Retina (tissue), 1 donor: ENCODE measurements at regions not wholly inside any gene's neighbourhood (a gene's known extent, or its start where the extent isn't known, plus 50 kb on each side); places are given as distances from the start of the nearest gene placed in this dataset.
"Not testable (repeated sequence)": the region's sequence is repeated elsewhere in the genome, so short reads cannot be mapped to it uniquely, and the experiment has no call there.

Experiments used
- DNase-seq: peaks from one replicate; pipeline ENCODE4 v3.0.0-alpha.2; 2016

GRCh38 chr3:112765531-112765930, 81.1 kb downstream of the CD200R1L start:
- no peak for DNase-seq

DNA sequence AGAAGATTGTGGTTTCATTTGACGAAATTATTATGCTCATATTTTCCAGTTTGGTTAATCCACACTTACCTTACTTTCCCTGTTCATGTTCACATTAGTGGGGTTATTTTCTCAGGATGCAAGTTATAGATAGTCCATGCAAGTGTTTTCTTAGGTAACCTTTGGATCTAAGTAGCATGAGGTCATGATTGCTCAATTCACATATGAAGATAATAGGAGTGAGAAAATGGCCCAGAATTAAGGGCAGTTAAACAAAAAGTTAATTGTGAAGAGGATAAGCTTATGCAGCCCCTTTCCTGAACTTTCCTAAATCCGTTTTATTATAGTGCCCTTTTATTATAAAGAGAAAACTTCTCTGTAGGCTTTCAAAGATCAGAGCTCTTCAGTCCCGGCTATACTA, 83.4 kb downstream of the CD200R1L start:
- DNase-seq, result no peak

GRCh38 chr3:112761062-112761638, 85.5 kb downstream of the CD200R1L start:
- no peak for DNase-seq

GRCh38 chr3:112759681-112760080, 87.0 kb downstream of the CD200R1L start:
- no peak for DNase-seq

GRCh38 chr3:112759210-112759609, 87.5 kb downstream of the CD200R1L start:
- no peak for DNase-seq

- DNase-seq, result no peak
Observed at GRCh38 chr3:112757197-112757596, 89.5 kb downstream of the CD200R1L start.

- no peak for DNase-seq
Observed at GRCh38 chr3:112755845-112756613, 90.6 kb downstream of the CD200R1L start.

DNA sequence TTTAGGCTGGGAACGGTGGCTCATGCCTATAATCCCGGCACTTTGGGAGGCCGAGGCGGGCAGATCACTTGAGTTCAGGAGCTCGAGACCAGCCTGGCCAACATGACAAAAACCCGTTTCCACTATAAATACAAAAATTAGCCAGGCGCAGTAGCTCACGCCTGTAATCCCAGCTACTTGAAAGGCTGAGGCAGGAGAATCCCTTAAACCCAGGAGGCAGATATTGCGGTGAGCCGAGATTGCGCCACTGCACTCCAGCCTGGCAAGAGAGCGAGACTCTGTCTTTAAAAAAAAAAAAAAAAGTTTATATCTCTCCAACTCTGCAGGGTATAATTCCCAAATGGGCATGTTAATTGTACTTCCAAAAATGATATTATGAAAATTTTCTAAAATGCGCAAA, 91.6 kb downstream of the CD200R1L start:
- not testable (repeated sequence) for DNase-seq

GRCh38 chr3:112751564-112752512, 94.8 kb downstream of the CD200R1L start:
- DNase-seq, result no peak

DNA sequence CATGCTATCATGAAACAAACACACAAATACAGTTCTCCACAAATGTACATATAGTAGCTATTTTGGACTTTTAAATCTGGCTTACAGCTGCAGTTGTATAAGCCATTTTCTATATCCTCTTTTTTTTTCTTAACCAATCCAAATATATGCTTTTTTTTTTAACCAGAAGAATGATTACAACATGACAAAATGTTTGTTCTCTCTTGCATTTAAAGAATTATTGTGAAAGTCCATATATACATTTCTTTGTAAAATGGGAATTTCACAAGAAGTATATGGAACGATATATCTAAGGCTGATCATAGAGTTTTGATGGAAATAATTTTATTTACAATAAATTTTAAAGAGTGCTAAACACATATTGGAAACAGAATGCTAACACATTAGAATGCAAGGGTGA, 95.6 kb downstream of the CD200R1L start:
- DNase-seq, result no peak

DNA sequence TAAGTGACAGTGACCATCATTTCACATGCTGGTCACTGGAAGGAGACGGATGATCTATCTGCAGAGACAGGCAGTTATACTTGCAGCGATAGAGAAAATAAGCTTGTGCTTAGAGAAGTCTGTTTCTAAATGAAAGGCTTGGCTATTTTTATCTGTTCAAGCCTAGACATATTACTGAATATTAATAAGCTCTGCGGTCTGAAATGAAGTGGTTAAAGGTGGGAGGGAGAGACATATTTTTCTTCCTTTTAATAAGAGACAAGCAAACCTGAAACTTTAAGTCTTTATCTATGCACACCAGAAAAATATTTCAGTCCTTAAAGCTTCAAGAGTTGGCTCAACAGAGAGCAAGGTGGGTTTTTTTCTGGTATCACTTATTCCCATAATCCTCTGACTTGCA, 99.0 kb downstream of the CD200R1L start:
- DNase-seq, result no peak

DNA sequence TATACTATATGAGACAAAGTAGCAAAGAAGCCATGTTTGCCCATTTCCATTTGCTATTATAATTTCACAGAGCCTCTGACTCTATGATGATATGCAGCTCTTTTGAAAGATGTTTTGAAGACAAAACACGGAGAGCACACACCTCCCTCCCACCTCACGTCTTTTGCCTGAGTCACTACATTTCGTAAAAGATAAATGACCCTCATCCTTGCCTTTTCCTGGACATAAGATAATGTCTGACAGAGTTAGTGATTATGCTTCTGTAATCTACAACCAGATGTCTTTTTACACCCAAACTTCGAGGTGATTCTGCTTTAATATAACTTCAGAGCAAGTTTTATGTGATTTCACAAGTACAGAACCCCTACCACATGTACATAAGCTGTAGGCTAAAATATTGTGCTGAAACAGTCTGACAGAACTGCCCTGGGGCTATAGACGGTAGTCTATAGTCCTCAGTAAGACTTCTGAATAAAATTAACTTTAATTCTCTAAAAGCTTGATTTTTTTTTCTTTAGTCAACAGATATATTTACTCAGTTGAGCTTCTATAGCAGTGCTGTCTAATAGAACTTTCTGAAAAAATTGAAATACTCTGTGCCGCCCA, 99.9 kb downstream of the CD200R1L start:
- no peak for DNase-seq

DNA sequence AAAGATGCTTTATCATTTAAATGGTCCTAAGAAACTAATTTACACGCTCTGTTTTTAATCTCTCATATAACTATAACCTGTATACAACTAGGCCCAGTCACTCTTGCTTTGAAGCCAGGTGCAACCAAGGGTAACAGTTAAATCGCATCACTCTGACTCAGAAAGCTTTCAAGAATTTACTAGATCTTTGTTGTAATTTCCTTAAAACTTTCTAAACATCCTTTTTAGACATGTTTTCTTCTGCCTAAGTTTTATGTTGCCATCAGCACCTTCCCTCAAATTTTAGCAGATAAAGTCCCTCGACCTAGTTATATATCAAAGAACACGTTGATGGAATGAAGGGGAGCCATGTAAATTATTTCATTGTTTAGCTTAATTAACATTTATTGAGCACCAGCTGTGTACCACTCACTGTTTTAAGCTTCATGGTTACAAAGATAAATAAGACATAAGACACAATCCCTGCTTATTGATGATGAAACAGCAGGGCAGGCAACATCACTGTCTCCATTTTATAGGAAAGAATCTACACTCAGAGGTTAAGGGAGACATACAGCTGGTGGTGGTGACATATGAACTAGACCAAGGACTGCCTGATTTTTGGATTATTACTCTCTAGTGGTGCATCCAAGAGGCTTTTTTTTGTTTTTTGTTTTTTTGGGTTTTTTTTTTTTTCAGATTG, 101.0 kb downstream of the CD200R1L start:
- no peak for DNase-seq

DNA sequence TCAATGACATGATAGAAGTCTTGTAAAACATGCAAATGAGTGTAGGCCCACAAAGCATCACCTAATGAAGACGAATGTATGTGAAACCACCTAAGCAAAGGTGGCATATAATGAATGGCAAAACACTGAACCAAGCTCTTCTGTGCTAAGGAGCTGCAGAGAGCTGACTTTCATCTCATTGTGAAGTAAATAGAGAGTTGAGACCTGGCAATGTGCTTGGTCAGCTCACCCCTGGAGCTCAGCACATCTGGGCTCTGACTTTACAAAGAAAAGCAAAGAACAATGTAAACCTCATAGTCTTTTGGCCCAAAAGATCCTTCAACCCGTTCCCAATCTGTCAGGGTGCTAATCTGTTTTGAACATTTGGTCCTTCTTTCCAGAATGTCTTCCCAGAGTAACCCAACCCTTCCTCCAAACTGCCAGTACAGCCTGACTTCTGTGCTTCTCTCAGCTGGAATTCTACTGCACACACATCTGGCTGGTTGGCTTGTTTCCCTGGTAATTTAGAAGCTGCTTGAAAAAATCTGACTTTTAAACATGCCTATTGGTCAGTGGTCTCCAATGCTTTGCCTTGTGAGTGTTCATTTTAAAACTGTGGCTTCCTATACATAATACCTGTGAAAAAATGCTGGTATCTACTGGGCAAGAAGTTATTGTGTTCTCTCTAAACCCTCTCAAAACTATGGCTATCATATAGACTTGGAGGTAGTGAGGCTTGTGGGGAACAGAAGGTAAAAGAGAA, 101.7 kb downstream of the CD200R1L start:
- no peak for DNase-seq

DNA sequence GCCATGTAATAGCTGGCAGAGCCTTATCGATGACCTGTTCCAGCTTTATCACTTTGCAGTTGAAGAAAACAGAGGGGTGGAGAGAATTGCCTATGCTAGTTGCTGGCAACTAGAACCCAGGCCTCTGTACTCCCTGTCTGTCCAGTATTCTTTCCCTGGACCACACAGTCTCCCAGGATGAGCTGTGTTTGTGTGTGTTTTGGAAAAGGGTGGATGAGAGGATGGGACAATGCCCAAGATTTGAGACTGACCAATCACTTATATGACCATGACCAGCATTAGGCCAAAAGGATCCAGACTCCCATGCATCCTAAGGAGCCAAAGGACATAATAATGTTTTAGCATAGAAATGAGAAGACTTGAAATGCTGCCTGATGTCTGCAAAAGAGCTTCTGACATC, 102.6 kb downstream of the CD200R1L start:
- DNase-seq, result no peak

GRCh38 chr3:112742934-112743333, 102.0 kb upstream of the CCDC80 start:
- DNase-seq, result no peak

- no peak for DNase-seq
Observed at GRCh38 chr3:112741983-112742382, 101.0 kb upstream of the CCDC80 start.

GRCh38 chr3:112740835-112741234, 99.9 kb upstream of the CCDC80 start:
- DNase-seq, result no peak

- no peak for DNase-seq
Observed at GRCh38 chr3:112739252-112739965, 98.5 kb upstream of the CCDC80 start.

DNA sequence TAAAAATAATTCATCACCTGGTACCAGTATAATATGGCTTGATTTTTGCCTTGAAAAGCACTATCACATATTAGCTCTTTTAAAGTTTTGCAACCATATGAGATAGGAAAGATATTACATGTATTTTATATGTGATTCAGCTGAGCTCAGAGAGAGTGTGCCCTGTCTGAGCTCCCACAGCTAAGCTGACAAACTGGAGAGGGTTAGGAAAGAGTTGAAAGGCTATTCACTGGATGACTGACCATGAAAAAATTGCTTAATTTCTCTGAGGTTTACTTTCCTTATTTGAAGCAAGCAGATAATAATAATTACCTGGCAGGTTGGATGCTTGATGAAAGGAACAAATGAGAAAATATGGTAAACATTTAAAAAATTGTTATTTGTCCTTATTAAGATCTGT, 97.4 kb upstream of the CCDC80 start:
- DNase-seq, result no peak
